ENCODE measurements at regions not wholly inside any gene's neighbourhood (a gene's known extent, or its start where the extent isn't known, plus 50 kb on each side); places are given as distances from the start of the nearest gene placed in this dataset.
"Not testable (repeated sequence)": the region's sequence is repeated elsewhere in the genome, so short reads cannot be mapped to it uniquely, and the experiment has no call there.

- DNase-seq = no peak
- 0% methylated on average over 1 of the region's 1 CpG for WGBS, 2 donors
Measured at GRCh38 chr10:109770663-109771062, 152.6 kb downstream of the XPNPEP1 start.

GRCh38 chr10:109769966-109770365 is 153.3 kb downstream of the XPNPEP1 start:
- Histone ChIP-seq H3K4me1 (ENCODE audit: control insufficient read depth in 1 of 2, insufficient read depth in 2 of 2, low read length in 2 of 2) (no peaks in the 10 kb centered on the region), H3K36me3 (ENCODE audit: control insufficient read depth in 1 of 2, insufficient read depth in 2 of 2, low read length in 1 of 2) (no peaks in the 10 kb centered on the region), H3K4me3 (ENCODE audit: low read length in 2 of 2) (no peak overlapping the region), H3K27me3 (ENCODE audit: control insufficient read depth in 1 of 2, insufficient read depth in 2 of 2, low read length in 1 of 2) (no peaks in the 10 kb centered on the region), H3K9me3 (ENCODE audit: control insufficient read depth, low read length) (no peaks in the 10 kb centered on the region), H3K27ac (ENCODE audit: low read depth in 1 of 2, low read length in 2 of 2) (no peak overlapping the region)
- DNase-seq (no peak), ATAC-seq (ENCODE audit: low FRiP score) (no peak)
- WGBS, 2 donors = 60 to 63% methylated on average over 2 of the region's 2 CpGs
- intact Hi-C loops (cut with DNase I) = loop anchor here in 1 of 2 donors (5.0 kb wide), 1 partner anchor 358 kb away; no protein-coding TSS in a partner anchor

More at GRCh38 chr10:109770663-109771062, 152.6 kb downstream of the XPNPEP1 start:
- H3K4me3 ChIP-seq (ENCODE audit: low read length in 2 of 2) = no peak overlapping the region
- intact Hi-C loops (cut with DNase I) = loop anchor here in 1 of 2 donors (5.0 kb wide), 1 partner anchor 358 kb away; no protein-coding TSS in a partner anchor
- H3K27ac ChIP-seq (ENCODE audit: low read depth in 1 of 2, low read length in 2 of 2) = no peak overlapping the region
- no peak for ATAC-seq (ENCODE audit: low FRiP score)
- no peaks in the 10 kb centered on the region for H3K36me3 ChIP-seq (ENCODE audit: control insufficient read depth in 1 of 2, insufficient read depth in 2 of 2, low read length in 1 of 2)
- H3K4me1 ChIP-seq (ENCODE audit: control insufficient read depth in 1 of 2, insufficient read depth in 2 of 2, low read length in 2 of 2) = no peaks in the 10 kb centered on the region
- no peaks in the 10 kb centered on the region for H3K27me3 ChIP-seq (ENCODE audit: control insufficient read depth in 1 of 2, insufficient read depth in 2 of 2, low read length in 1 of 2)
- H3K9me3 ChIP-seq (ENCODE audit: control insufficient read depth, low read length) = no peaks in the 10 kb centered on the region

- H3K27me3 ChIP-seq (ENCODE audit: control insufficient read depth in 1 of 2, insufficient read depth in 2 of 2, low read length in 1 of 2) = no peaks in the 10 kb centered on the region
- no peak overlapping the region for H3K4me3 ChIP-seq (ENCODE audit: low read length in 2 of 2)
- DNase-seq (no peak), ATAC-seq (ENCODE audit: low FRiP score) (no peak)
- H3K36me3 ChIP-seq (ENCODE audit: control insufficient read depth in 1 of 2, insufficient read depth in 2 of 2, low read length in 1 of 2) = no peaks in the 10 kb centered on the region
- 42 to 44% methylated on average over 2 of the region's 2 CpGs for WGBS, 2 donors
- H3K4me1 ChIP-seq (ENCODE audit: control insufficient read depth in 1 of 2, insufficient read depth in 2 of 2, low read length in 2 of 2) = no peaks in the 10 kb centered on the region
- intact Hi-C loops (cut with DNase I) = no loop called here
- no peak overlapping the region for H3K27ac ChIP-seq (ENCODE audit: low read depth in 1 of 2, low read length in 2 of 2)
- no peaks in the 10 kb centered on the region for H3K9me3 ChIP-seq (ENCODE audit: control insufficient read depth, low read length)
Measured at GRCh38 chr10:109765838-109766237, 157.5 kb downstream of the XPNPEP1 start.

GRCh38 chr10:109762555-109762954 is 160.8 kb downstream of the XPNPEP1 start:
- Histone ChIP-seq H3K36me3 (ENCODE audit: control insufficient read depth in 1 of 2, insufficient read depth in 2 of 2, low read length in 1 of 2) (no peaks in the 10 kb centered on the region), H3K27me3 (ENCODE audit: control insufficient read depth in 1 of 2, insufficient read depth in 2 of 2, low read length in 1 of 2) (no peaks in the 10 kb centered on the region), H3K9me3 (ENCODE audit: control insufficient read depth, low read length) (no peaks in the 10 kb centered on the region), H3K4me1 (ENCODE audit: control insufficient read depth in 1 of 2, insufficient read depth in 2 of 2, low read length in 2 of 2) (no peaks in the 10 kb centered on the region), H3K27ac (ENCODE audit: low read depth in 1 of 2, low read length in 2 of 2) (no peak overlapping the region), H3K4me3 (ENCODE audit: low read length in 2 of 2) (no peak overlapping the region)
- no peak for ATAC-seq (ENCODE audit: low FRiP score)
- DNase-seq = no peak
- intact Hi-C loops (cut with DNase I) = no loop called here

GRCh38 chr10:109757670-109758069 is 165.6 kb downstream of the XPNPEP1 start:
- H3K9me3 ChIP-seq (ENCODE audit: control insufficient read depth, low read length); H3K4me1 ChIP-seq (ENCODE audit: control insufficient read depth in 1 of 2, insufficient read depth in 2 of 2, low read length in 2 of 2); DNase-seq; H3K27me3 ChIP-seq (ENCODE audit: control insufficient read depth in 1 of 2, insufficient read depth in 2 of 2, low read length in 1 of 2); H3K27ac ChIP-seq (ENCODE audit: low read depth in 1 of 2, low read length in 2 of 2); ATAC-seq (ENCODE audit: low FRiP score); H3K4me3 ChIP-seq (ENCODE audit: low read length in 2 of 2); H3K36me3 ChIP-seq (ENCODE audit: control insufficient read depth in 1 of 2, insufficient read depth in 2 of 2, low read length in 1 of 2); intact Hi-C loops (cut with DNase I): not testable (repeated sequence)
- WGBS, 2 donors = 69 to 70% methylated on average over 6 of the region's 6 CpGs

GRCh38 chr10:109746861-109747260 is 176.4 kb downstream of the XPNPEP1 start:
- DNase-seq (no peak), ATAC-seq (ENCODE audit: low FRiP score) (no peak)
- H3K27ac ChIP-seq (ENCODE audit: low read depth in 1 of 2, low read length in 2 of 2) = no peak overlapping the region
- no peaks in the 10 kb centered on the region for H3K9me3 ChIP-seq (ENCODE audit: control insufficient read depth, low read length)
- 43 to 48% methylated on average over 1 of the region's 1 CpG for WGBS, 2 donors
- no peaks in the 10 kb centered on the region for H3K36me3 ChIP-seq (ENCODE audit: control insufficient read depth in 1 of 2, insufficient read depth in 2 of 2, low read length in 1 of 2)
- H3K27me3 ChIP-seq (ENCODE audit: control insufficient read depth in 1 of 2, insufficient read depth in 2 of 2, low read length in 1 of 2) = no peaks in the 10 kb centered on the region
- intact Hi-C loops (cut with DNase I) = no loop called here
- H3K4me1 ChIP-seq (ENCODE audit: control insufficient read depth in 1 of 2, insufficient read depth in 2 of 2, low read length in 2 of 2) = no peaks in the 10 kb centered on the region
- H3K4me3 ChIP-seq (ENCODE audit: low read length in 2 of 2) = no peak overlapping the region

GRCh38 chr10:109744020-109744419 is 179.3 kb downstream of the XPNPEP1 start:
- DNase-seq = no peak
- Histone ChIP-seq H3K4me1 (ENCODE audit: control insufficient read depth in 1 of 2, insufficient read depth in 2 of 2, low read length in 2 of 2) (no peaks in the 10 kb centered on the region), H3K27ac (ENCODE audit: low read depth in 1 of 2, low read length in 2 of 2) (no peak overlapping the region), H3K4me3 (ENCODE audit: low read length in 2 of 2) (no peak overlapping the region), H3K27me3 (ENCODE audit: control insufficient read depth in 1 of 2, insufficient read depth in 2 of 2, low read length in 1 of 2) (no peaks in the 10 kb centered on the region), H3K9me3 (ENCODE audit: control insufficient read depth, low read length) (no peaks in the 10 kb centered on the region), H3K36me3 (ENCODE audit: control insufficient read depth in 1 of 2, insufficient read depth in 2 of 2, low read length in 1 of 2) (no peaks in the 10 kb centered on the region)
- intact Hi-C loops (cut with DNase I) = no loop called here
- no peak for ATAC-seq (ENCODE audit: low FRiP score)

- ATAC-seq (ENCODE audit: low FRiP score) = no peak
Measured at GRCh38 chr10:109743574-109743973, 179.7 kb downstream of the XPNPEP1 start.

GRCh38 chr10:109743146-109743545 is 180.2 kb downstream of the XPNPEP1 start:
- Histone ChIP-seq H3K9me3 (ENCODE audit: control insufficient read depth, low read length) (no peaks in the 10 kb centered on the region), H3K36me3 (ENCODE audit: control insufficient read depth in 1 of 2, insufficient read depth in 2 of 2, low read length in 1 of 2) (no peaks in the 10 kb centered on the region), H3K4me3 (ENCODE audit: low read length in 2 of 2) (no peak overlapping the region), H3K27ac (ENCODE audit: low read depth in 1 of 2, low read length in 2 of 2) (no peak overlapping the region), H3K27me3 (ENCODE audit: control insufficient read depth in 1 of 2, insufficient read depth in 2 of 2, low read length in 1 of 2) (no peaks in the 10 kb centered on the region), H3K4me1 (ENCODE audit: control insufficient read depth in 1 of 2, insufficient read depth in 2 of 2, low read length in 2 of 2) (no peaks in the 10 kb centered on the region)
- 23 to 27% methylated on average over 5 of the region's 5 CpGs for WGBS, 2 donors
- intact Hi-C loops (cut with DNase I) = no loop called here
- ATAC-seq (ENCODE audit: low FRiP score) (no peak), DNase-seq (no peak)

More at GRCh38 chr10:109743574-109743973, 179.7 kb downstream of the XPNPEP1 start:
- WGBS, 2 donors = 49 to 69% methylated on average over 2 of the region's 2 CpGs
- no peaks in the 10 kb centered on the region for H3K4me1 ChIP-seq (ENCODE audit: control insufficient read depth in 1 of 2, insufficient read depth in 2 of 2, low read length in 2 of 2)
- H3K4me3 ChIP-seq (ENCODE audit: low read length in 2 of 2) = no peak overlapping the region
- DNase-seq = no peak
- H3K27ac ChIP-seq (ENCODE audit: low read depth in 1 of 2, low read length in 2 of 2) = no peak overlapping the region
- H3K36me3 ChIP-seq (ENCODE audit: control insufficient read depth in 1 of 2, insufficient read depth in 2 of 2, low read length in 1 of 2) = no peaks in the 10 kb centered on the region
- intact Hi-C loops (cut with DNase I) = no loop called here
- no peaks in the 10 kb centered on the region for H3K9me3 ChIP-seq (ENCODE audit: control insufficient read depth, low read length)
- H3K27me3 ChIP-seq (ENCODE audit: control insufficient read depth in 1 of 2, insufficient read depth in 2 of 2, low read length in 1 of 2) = no peaks in the 10 kb centered on the region
